Stimulated activated CD8-positive, alpha-beta memory T cell treated with anti-CD3 and anti-CD28 coated beads, Interleukin-4, amount 100 ng/mL, for 4 hours (primary cell): ENCODE measurements at regions not wholly inside any gene's neighbourhood (a gene's known extent, or its start where the extent isn't known, plus 50 kb on each side); places are given as distances from the start of the nearest gene placed in this dataset.

ENCODE experiments used
- DNase-seq, 2 donors: peaks; one replicate each; pipeline ENCODE4 v3.0.0-alpha.2; 2020; ENCODE audit warnings: low read depth in 2 of 2, low spot score in 1 of 2

DNA sequence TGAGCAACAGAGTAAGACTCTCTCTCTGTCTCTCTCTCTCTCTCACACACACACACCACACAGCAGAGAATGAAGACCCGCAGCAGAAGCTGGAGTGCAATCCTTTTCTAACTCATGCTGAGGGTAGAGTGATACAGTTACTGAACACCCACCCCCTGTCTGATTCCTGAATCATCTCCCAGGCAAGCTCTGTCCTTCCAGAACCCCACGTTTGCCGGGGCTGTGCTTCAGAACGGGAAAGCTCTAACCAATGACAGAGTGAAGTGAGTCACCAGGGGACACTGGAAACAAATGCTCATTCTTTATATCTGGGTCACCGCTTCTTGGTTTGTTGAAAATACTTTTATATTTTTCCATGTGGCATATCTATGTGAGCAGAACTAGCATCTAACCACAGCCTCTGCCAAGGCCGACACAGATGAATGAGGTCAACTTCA is 553.7 kb upstream of the AMELY start:
- no peak for DNase-seq

DNA sequence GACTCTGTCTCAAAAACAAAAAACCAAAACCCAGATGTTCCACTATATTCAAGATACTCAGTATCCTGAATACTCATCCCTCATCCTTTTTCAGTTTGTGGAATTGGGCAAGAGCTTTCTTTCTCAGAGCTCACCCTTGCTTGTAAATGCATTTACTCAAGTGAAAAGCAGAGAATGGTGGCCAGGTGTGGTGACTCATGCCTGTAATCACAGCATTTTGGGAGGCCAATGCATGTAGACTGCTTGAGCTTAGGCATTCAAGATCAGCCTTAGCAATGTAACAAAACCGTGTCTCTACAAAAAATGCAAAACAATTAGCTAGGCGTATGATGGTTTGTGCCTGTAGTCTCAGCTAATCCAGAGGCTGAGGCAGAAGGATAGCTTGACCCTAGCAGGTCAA is 553.2 kb upstream of the AMELY start:
- no peak for DNase-seq

- DNase-seq = no peak
These were observed 552.2 kb upstream of the AMELY start for GRCh38 chrY:7463711-7464110.

- no peak for DNase-seq
These were observed 551.6 kb upstream of the AMELY start for GRCh38 chrY:7463196-7463595.

DNA sequence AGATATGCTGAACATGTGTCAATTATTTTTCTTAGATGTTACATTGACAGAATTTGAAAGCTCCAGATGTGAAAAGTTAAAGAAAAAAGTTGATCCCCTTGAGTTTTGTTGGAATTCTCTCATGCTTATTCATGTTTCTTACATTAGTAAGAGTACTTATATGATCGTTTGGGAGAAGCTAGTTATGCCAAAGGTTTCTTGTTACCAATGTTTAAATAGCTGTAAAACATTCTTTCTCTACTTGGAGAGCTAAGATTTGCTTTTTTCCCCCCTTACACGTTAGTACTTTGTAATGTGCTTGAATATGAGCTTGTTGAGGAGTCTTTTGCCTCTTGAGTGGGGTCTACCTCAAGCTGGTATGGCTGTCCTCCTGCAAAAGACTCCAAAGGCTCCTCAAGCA is 551.1 kb upstream of the AMELY start:
- no peak for DNase-seq

- DNase-seq = no peak
These were observed 550.4 kb upstream of the AMELY start for GRCh38 chrY:7461873-7462525.

DNA sequence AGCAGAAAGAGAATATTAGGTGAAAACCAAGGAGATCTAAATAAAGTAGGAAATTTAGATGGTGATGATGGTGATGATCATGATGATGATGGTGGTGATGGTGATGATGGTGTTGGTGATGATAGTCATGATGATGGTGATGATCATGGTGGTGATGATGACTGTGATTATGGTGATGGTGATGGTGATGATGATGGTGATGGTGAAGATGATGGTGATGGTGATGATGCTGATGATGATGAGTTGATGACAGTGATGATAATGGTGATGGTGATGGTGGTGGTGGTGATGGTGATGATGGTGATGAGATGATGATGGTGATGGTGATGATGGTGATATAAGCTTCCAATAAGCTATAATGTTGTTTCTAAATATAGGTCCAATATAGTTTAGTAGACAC is 548.2 kb upstream of the AMELY start:
- DNase-seq = no peak

DNA sequence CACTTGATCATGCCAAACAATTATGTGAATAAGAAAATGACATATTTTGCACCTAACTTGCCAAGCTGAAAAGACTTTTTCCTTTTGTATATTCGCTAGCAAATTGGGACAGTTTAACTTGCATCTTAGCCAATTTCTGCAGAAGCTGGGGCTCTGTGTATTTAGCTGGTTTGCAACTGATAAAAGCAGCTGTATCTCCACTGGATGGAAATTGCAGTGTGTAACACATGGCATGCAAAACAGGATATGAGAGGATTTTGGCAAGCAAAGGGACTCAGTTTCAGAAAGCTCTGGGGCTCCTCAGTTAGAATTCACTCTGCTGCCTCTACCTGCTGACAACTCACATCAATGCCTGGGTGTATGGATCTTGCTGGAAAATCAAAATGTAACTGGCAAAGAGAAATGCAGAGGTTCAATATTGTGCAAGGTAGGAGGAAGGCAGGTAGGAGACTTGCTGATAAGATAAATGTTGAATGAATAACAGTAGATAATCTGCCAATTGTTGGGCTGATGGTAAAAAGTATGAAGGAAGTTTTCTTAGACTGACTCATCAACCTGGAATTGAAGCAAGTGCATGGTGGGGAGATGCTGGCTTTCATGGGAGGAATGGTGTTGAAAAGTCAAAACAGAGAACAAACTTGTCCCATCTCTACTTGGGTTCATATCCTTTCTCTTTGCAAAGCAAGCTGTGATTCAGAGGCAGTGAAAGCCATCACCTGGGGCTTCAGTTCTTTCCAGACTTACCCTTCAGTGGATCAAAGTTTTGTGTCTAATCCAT is 546.9 kb upstream of the AMELY start:
- no peak for DNase-seq

DNA sequence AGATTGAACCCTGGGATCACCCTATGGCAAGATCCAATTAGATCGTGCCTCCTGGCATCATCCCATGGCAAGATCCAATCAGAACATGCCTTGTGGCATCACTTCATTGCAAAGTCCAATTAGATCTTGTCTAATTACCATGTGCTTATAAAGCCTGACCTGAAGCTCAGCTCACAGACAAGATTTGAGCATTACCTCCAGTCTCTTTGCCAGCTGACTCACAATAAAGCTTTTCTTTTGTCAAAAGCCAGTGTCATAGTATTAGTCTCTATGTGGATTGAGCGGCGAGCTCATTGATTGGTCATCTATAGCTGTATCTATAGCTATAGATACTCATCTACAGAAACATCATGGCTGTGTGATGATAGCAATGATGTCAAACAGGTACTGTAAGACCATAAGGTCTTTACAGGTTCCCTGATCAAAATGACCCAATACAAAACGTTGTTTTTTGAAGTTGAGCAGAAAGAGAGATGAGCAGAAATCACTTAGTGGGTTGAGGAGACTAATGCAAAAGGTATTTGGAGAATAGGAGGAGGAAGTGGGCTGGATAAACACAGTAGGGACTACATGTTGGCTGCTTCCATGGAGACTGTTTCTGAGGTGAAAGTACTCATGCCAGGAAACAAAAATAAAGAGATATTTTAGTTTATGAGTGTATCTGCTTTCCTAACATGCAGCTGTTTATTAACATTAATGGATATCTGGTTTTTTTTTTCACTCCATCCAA is 545.9 kb upstream of the AMELY start:
- DNase-seq = no peak

DNA sequence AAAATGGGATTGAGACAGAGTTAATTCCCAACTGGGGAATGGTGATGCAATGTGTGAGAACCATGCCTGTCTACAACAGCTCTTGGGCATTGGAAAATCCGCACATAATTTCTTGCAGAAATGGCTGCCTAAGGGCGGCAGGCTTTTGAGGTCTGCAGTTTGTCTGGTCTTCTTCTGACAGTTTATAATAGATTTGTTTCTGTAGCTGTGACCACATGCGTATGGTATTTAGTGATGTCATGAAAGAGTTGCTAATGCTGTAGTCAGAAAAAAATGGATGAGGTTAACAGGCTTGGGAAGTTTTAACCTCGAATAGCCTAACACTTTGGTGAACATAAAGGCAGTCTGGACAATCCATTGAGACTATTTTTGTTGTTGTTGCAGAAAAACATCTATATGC is 544.1 kb upstream of the AMELY start:
- DNase-seq = no peak

DNA sequence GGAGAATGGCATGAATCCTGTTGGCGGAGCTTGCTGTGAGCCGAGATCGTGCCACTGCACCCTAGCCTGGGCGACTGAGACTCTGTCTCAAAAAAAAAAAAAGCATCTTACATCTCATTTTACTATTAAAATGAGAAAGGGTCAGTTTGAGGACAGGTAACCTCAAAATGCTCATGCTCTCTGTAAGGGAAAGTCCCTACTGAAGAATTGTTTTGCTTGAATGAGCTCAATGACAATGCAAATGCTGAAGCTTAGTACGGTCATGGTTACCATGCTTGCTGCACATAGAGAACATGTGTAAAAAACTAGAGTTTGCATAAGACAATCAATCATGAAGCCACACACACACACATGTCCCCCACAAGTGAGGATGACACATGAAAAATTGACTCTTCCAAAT is 541.8 kb upstream of the AMELY start:
- DNase-seq = no peak

GRCh38 chrY:7452246-7452645 is 540.7 kb upstream of the AMELY start:
- no peak for DNase-seq

- no peak for DNase-seq
These were observed 538.3 kb upstream of the AMELY start for GRCh38 chrY:7449860-7450259.

- DNase-seq = no peak
These were observed 537.1 kb upstream of the AMELY start for GRCh38 chrY:7448687-7449086.

DNA sequence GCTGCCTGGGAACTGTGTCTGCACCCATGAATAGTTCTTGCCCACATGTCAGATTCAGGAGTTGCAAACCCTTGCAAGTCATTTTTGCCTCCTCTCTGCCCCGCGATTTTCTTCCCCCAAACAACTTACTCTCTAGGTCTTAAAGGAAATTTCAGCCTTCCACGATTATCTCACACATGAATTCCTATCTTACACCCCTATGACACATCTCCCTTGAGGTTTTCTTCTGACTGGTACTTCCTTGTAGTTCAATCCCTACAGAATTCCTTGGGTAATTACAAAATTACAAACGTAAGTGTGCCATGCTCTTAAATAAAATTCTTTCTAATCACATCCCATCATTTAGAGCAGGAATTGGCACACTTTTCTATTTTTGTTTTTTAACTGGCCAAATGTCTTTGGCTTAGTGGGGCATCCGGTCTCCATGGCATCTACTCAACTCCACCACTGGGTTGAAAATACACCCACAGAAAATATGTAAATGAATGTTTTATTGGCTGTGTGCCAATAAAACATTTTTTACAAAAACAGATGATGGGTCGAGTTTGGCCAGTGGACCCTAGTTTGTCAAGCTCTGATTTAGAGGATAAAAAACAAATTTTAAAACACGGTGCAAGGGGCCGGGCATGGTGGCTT is 536.4 kb upstream of the AMELY start:
- no peak for DNase-seq

GRCh38 chrY:7444141-7444540 is 532.6 kb upstream of the AMELY start:
- no peak for DNase-seq

DNA sequence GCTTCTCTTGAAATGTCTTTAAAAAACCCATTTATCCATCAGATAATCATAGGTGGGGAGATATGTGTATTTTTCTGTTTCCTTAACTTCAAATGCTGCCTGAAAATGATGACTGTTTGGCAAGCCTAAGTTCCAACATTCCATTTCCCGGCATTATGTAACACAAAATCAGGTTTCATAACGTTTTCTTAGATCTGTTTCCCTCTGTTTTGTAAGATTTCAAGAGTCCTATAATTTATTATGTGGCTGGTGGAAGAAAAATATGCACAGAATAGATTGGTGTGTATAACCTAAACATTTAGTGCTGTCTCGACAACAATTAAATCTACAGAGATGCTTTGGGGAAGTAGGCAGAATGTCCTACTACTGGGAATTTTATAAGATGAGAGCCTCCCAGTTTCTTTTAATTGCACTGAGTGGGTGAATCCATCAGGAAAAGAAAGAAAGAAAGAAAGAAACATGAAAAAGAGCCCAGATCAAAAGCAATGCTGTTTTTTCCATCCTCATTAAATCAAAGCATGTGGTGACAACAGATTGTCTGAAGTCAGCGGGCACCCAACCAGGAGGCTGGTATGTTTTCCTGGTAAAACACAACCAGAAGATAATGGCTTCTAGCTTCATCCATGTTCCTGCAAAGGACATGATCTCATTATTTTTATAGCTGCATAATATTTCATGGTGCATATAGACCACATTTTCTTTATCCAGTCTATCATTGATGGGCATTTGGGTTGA is 529.4 kb upstream of the AMELY start:
- DNase-seq = no peak

- DNase-seq = no peak
These were observed 525.5 kb upstream of the AMELY start for GRCh38 chrY:7437086-7437485.

DNA sequence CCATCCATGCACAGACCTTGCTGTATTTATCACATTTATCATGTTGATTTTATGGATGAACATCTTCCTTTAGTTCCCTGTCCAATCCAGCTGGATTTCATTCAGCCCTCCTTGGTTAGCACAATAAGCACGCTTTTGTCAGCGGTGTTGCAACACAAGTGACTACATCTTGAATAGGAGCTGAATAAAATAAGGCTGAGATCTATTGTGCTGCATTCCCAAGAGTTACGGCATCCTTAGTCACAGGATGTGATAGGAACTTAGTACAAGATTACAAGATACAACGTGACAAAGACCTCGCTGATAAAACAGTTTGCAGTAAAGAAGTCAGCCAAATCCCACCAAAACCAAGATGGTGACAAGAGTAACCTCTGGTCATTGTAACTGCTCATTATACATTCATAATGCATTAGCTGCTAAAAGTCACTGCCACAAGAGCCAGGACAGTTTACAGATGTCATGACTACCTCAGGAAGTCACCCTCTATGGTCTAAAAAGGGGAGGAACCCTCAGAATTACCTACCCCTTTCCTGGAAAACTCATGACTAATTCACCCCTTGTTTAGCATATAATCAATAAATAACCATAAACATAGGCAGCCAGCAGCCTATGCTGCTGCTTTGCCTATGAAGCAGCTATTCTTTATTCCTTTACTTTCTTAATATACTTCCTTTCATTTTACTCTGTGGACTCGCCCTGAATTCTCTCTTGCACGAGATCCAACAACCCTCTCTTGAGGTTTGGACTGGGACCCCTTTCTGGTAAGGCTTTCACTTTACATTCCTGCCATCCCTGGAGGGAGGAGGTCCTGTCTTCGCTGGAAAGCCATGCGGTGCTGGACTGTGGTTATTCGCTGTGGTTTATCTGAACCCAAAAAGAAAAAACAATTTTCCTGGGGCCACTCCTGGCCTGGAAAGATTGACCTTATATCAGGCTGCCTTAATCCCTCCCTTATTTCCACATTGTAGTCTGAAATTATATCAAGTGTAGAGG is 522.6 kb upstream of the AMELY start:
- DNase-seq = no peak

- no peak for DNase-seq
These were observed 507.6 kb upstream of the AMELY start for GRCh38 chrY:7419165-7419564.
